Memory B cell (primary cell): ENCODE measurements at regions not wholly inside any gene's neighbourhood (a gene's known extent, or its start where the extent isn't known, plus 50 kb on each side); places are given as distances from the start of the nearest gene placed in this dataset.
"Not testable (repeated sequence)": the region's sequence is repeated elsewhere in the genome, so short reads cannot be mapped to it uniquely, and the experiment has no call there.

Source experiments
- ATAC-seq: fragments of 150-1000 bp; cut with Tn5 transposase; 2 replicates; pipeline ENCODE4 v1.10.0; 2021; ENCODE audit warnings: low read depth, mild to moderate bottlenecking, moderate library complexity
- DNase-seq, 2 donors: peaks; one replicate each; pipeline ENCODE4 v3.0.0; 2022; ENCODE audit warnings: low spot score in 2 of 2
- H3K27ac Mint-ChIP-seq: one replicate; pipeline ENCODE4 v1.8.0; 2022; ENCODE audit warnings: mild to moderate bottlenecking, moderate library complexity, mixed read lengths
- H3K27me3 Mint-ChIP-seq: one replicate; pipeline ENCODE4 v1.8.0; 2022; ENCODE audit warnings: mixed read lengths
- H3K36me3 Mint-ChIP-seq: one replicate; pipeline ENCODE4 v1.8.0; 2022; ENCODE audit warnings: mild to moderate bottlenecking, mixed read lengths
- H3K4me1 Mint-ChIP-seq: one replicate; pipeline ENCODE4 v1.8.0; 2022; ENCODE audit warnings: mixed read lengths
- H3K4me3 Mint-ChIP-seq: one replicate; pipeline ENCODE4 v1.8.0; 2022; ENCODE audit warnings: mild to moderate bottlenecking, moderate library complexity, mixed read lengths
- H3K9me3 Mint-ChIP-seq: one replicate; pipeline ENCODE4 v1.8.0; 2022; ENCODE audit warnings: mixed read lengths

DNA sequence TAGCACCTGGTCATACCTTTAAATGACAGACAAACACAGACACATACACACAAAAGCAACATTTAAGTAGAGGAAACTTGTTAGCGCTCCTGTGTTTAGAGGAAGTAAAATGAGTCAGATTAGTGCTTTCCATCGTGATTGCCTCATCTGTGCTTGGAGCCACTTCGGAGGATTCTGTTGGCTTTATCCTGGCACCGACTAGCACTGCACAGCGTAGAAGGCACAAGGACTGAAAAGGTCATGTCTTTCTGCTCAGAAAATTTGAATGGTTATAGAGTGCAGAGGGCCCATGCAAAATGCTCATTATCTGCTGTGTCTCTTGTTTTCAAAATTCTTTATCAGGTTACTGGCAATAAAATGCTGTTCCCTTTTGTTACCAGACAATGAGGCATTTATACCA lies 863.6 kb upstream of the TPTE start:
- not testable (repeated sequence) for H3K27ac Mint-ChIP-seq, H3K4me3 Mint-ChIP-seq, H3K9me3 Mint-ChIP-seq, H3K36me3 Mint-ChIP-seq, DNase-seq, ATAC-seq, H3K27me3 Mint-ChIP-seq, H3K4me1 Mint-ChIP-seq

DNA sequence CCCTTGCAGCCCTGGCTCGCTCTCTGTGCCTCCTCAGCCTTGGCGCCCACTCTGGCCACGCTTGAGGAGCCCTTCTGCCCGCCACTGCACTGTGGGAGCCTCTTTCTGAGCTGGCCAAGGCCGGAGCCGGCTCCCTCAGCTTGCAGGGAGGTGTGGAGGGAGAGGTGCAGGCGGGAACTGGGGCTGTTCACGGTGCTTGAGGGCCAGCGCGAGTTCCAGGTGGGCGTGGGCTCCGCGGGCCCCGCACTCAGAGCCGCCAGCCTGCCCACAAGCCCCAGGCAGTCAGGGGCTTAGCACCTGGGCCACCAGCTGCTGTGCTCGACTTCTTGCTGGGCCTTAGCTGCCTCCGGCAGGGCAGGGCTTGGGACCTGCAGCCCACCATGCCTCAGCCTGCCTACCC lies 861.5 kb upstream of the TPTE start:
- DNase-seq, ATAC-seq, H3K36me3 Mint-ChIP-seq, H3K27ac Mint-ChIP-seq, H3K9me3 Mint-ChIP-seq, H3K4me1 Mint-ChIP-seq, H3K27me3 Mint-ChIP-seq, H3K4me3 Mint-ChIP-seq: not testable (repeated sequence)

DNA sequence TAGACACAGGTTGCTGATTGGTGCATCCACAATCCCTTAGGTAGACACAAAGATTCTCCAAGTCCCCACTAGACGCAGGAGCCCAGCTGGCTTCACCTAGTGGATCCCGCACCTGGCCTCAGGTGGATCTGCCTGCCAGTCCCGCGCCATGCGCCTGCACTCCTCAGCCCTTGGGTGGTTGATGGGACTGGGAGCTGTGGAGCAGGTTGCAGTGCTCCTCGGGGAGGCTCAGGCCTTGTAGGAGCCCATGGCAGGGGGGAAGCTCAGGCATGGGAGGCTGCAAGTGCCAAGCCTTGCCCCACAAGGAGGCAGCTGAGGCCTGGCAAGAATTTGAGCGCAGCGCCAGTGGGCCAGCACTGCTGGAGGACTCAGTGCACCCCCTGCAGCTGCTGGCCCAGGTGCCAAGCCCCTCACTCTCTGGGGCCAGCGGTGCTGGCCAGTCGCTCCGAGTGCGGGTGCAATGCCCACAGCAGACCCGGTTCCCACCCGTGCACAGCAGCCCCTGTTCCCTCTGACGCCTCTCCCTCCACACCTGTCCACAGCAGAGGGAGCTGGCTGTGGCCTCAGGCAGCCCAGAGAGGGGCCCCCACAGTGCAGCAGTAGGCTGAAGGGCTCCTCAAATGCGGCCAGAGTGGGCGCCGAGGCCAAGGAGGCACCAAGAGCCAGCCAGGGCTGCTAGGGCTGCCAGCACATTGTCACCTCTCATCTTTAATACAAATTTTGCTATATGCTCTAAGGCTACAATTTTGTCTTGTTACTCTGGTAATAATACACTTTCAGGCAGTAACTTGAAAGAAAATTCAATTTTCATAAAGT lies 857.3 kb upstream of the TPTE start:
- H3K27ac Mint-ChIP-seq, H3K4me3 Mint-ChIP-seq, H3K36me3 Mint-ChIP-seq, DNase-seq, ATAC-seq, H3K4me1 Mint-ChIP-seq, H3K27me3 Mint-ChIP-seq, H3K9me3 Mint-ChIP-seq: not testable (repeated sequence)

DNA sequence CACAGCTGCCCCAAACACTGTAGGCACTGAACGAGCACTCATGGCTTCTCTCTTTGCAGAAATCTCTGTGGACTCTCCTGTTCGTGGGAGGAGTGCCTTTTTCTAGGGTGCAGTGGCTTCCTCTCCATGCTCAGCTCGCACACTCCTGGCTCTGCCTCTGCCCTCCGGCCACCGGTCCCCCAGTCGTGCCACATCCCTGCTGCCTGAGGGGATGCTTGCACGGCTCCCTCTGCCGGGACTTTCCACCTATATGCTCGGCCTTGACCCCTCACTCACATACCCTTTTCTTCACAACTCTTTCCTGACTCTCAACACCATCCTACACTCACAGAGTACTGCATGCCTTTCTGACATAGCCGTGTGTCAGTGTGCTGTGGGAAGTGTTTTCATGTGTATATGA lies 845.6 kb upstream of the TPTE start:
- not testable (repeated sequence) for DNase-seq, H3K4me3 Mint-ChIP-seq, H3K9me3 Mint-ChIP-seq, H3K27me3 Mint-ChIP-seq, ATAC-seq, H3K36me3 Mint-ChIP-seq, H3K4me1 Mint-ChIP-seq, H3K27ac Mint-ChIP-seq

DNA sequence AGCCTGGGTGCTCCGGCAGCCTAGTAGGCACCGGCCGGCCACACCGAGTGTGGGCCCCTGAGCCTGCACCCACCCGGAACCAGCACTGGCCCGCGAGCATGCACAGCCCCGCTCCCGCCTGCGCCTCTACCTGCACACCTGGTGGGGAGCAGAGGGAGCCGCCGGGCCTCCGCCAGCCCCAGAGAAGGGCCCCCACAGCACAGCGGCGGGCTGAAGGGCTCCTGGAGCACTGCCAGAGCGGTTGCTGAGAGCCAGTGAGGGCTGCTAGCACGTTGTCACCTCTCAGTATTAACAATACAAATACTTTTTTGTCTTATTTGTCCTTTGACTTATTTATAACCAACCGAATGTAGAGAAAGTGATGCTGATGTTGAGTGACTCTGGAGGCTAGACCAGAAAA lies 842.4 kb upstream of the TPTE start:
- H3K4me1 Mint-ChIP-seq, H3K9me3 Mint-ChIP-seq, ATAC-seq, DNase-seq, H3K36me3 Mint-ChIP-seq, H3K27me3 Mint-ChIP-seq, H3K4me3 Mint-ChIP-seq, H3K27ac Mint-ChIP-seq: not testable (repeated sequence)

DNA sequence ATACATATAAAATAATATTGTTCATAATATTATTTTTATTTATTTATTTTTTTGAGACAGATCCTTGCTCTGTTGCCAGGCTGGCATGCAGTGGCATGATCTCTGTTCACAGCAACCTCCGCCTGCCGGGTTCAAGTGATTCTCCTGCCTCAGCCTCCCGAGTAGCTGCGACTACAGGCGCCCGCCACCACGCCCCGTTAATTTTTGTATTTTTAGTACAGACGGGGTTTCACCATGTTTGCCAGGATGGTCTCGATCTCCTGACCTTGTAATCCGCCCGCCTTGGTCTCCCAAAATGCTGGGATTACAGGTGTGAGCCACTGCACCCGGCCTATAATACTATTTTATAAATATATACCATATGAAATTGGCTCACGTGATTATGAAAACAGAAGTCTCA lies 832.4 kb upstream of the TPTE start:
- H3K36me3 Mint-ChIP-seq, H3K27me3 Mint-ChIP-seq, ATAC-seq, DNase-seq, H3K4me1 Mint-ChIP-seq, H3K27ac Mint-ChIP-seq, H3K4me3 Mint-ChIP-seq, H3K9me3 Mint-ChIP-seq: not testable (repeated sequence)

DNA sequence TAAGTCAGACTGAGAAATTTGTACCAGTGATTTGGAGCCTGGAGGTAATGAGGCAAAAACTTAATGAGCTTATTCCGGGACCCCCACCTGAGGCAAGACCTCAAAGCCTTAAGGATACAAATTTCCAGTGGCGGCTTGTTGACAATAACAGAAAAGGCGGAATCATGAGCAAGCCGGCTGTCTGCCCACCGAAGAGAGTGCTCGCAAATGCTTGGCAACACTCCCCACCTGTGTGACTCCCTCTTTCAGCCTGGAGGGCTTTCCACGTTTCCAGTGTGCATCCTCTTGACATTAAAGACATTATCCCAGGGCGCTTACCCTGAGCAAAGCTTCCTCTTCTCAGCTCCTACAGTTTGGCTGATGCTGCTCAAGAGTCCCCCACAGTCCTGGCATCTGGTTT lies 830.4 kb upstream of the TPTE start:
- not testable (repeated sequence) for H3K36me3 Mint-ChIP-seq, DNase-seq, H3K9me3 Mint-ChIP-seq, H3K27me3 Mint-ChIP-seq, H3K4me1 Mint-ChIP-seq, ATAC-seq, H3K4me3 Mint-ChIP-seq, H3K27ac Mint-ChIP-seq

DNA sequence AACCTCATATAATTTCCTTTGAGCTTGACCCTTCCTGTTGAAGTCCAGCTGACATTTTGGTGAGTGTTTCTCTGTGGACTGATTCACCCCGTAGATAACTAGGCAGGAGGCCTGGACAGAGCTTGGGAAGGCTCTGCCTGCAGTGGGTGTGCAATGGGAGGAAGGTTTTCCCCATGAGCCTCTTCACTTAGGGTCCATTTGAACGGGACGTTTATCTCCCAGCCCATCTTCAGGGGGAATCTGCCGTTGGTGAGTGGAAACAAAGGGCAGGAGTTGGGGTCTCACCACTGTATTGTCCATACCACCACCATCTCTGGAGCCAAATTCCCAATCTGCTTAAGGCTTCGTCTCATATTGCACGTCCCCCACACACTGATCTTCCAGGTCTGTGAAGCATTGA lies 825.6 kb upstream of the TPTE start:
- not testable (repeated sequence) for H3K27me3 Mint-ChIP-seq, H3K36me3 Mint-ChIP-seq, H3K4me1 Mint-ChIP-seq, H3K27ac Mint-ChIP-seq, DNase-seq, H3K9me3 Mint-ChIP-seq, ATAC-seq, H3K4me3 Mint-ChIP-seq

DNA sequence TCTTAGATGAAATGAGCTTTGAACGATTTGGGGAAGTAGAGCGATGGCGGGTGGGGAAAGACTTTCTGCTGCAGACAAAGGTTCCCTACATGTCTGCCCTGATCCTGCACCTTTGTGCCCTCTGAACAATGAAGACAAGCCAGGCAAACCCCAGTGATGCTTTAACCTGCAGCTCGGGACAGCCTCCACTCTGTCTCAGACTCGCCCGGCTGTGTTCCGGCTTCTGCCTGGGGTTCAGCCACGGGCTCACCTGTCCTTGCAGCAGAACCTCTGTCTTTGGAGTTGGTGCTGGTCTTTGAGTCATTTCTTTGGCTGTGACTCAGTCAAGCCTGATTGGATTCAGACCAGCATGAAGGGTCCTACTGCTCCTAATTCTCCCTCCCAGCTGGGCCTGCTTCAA lies 823.6 kb upstream of the TPTE start:
- not testable (repeated sequence) for ATAC-seq, H3K36me3 Mint-ChIP-seq, DNase-seq, H3K27me3 Mint-ChIP-seq, H3K4me1 Mint-ChIP-seq, H3K9me3 Mint-ChIP-seq, H3K27ac Mint-ChIP-seq, H3K4me3 Mint-ChIP-seq

DNA sequence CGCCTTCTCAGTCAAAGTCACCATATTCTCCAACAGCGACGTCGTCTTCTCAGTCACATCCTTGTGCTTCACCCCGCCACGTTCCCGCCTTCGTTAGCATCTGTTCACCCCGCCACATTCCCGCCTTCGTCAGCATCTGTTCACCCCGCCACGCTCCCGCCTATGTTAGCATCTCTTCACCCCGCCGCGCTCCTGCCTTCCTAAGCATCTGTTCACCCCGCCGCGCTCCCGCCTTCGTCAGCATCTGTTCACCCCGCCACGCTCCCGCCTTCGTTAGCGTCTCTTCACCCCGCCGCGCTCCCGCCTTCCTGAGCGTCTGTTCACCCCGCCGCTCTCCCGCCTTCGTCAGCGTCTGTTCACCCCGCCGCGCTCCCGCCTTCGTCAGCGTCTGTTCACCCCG lies 816.4 kb upstream of the TPTE start:
- H3K9me3 Mint-ChIP-seq, H3K27ac Mint-ChIP-seq, H3K27me3 Mint-ChIP-seq, H3K4me1 Mint-ChIP-seq, ATAC-seq, H3K36me3 Mint-ChIP-seq, H3K4me3 Mint-ChIP-seq, DNase-seq: not testable (repeated sequence)

DNA sequence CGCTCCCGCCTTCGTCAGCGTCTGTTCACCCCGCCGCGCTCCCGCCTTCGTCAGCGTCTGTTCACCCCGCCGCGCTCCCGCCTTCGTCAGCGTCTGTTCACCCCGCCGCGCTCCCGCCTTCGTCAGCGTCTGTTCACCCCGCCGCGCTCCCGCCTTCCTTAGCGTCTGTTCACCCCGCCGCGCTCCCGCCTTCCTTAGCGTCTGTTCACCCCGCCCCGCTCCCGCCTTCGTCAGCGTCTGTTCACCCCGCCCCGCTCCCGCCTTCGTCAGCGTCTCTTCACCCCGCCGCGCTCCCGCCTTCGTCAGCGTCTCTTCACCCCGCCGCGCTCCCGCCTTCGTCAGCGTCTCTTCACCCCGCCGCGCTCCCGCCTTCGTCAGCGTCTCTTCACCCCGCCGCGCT lies 815.9 kb upstream of the TPTE start:
- ATAC-seq, H3K4me1 Mint-ChIP-seq, DNase-seq, H3K4me3 Mint-ChIP-seq, H3K27ac Mint-ChIP-seq, H3K27me3 Mint-ChIP-seq, H3K9me3 Mint-ChIP-seq, H3K36me3 Mint-ChIP-seq: not testable (repeated sequence)

DNA sequence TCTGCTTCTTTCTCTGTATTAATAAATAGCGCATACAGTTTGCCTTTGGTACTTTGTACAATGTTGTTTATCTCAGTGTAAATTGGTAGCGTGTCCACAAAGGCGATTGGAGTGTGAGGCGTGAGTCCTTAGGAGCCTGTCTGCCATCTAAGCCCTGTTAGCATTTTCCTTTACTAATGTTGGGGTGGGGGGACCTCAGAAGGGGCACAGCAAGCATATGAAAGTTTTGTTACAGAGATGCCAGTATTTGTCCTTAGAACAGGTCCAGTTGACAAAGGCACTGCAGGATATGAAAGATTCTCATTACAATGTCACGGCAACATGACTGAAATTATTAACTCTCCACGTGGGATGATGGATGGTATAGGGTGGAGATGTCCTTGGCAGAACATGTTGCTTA lies 796.8 kb upstream of the TPTE start:
- H3K4me1 Mint-ChIP-seq, H3K36me3 Mint-ChIP-seq, ATAC-seq, H3K4me3 Mint-ChIP-seq, DNase-seq, H3K27ac Mint-ChIP-seq, H3K9me3 Mint-ChIP-seq, H3K27me3 Mint-ChIP-seq: not testable (repeated sequence)

DNA sequence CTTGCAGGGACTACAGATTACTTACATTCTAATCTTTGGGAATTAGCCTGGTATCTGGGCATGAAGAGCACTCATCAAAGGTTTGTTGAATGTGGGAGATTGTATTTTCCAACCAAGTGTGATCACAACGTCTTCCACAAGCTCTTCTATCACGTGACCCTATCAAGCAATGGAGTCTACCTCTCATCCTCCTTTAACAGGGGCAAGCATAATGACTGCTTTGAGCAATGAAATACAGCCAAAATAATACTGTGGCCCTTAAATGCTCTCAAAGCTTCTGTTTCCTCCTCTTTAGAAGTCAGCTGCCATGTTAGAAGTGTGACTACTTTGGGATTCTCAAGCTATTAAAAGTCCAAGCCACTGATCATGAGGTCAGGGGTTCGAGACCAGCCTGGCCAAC lies 794.2 kb upstream of the TPTE start:
- H3K4me3 Mint-ChIP-seq, H3K36me3 Mint-ChIP-seq, H3K27me3 Mint-ChIP-seq, ATAC-seq, H3K4me1 Mint-ChIP-seq, H3K9me3 Mint-ChIP-seq, H3K27ac Mint-ChIP-seq, DNase-seq: not testable (repeated sequence)

DNA sequence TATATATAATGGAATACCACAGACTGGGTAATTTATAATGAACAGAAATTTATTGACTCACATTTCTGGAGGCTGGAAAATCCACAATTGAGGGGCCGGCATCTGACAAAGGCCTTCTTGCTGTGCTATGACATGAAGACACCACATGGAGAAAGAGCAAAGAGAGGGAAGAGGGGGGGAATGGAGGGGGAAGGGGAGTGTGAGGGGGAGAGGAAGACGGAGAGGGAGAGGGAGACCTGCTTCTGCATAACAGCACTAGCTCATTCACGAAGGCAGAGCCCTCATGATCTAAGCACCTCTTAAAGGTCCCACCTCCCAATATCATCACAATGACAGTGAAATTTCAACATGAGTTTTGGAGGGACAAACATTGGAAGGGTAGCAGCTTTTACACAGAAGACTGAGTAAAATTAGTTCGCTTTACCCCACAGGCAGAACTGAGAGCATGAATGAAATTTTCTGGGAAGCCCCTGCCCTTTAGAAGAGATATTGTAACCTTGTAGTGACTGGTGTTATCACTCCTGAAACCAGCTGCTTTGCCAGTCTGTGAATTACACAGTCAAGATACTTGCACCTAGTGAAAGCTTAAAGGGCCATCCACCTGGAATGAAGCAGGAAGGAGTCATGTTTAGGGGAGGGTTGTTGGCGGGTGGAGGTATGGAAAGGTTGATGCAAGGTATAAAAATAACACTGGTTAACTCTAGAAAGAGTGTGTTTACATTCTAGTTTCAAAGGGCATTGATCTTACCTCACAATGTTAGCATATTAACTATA lies 793.0 kb upstream of the TPTE start:
- H3K27ac Mint-ChIP-seq, H3K9me3 Mint-ChIP-seq, DNase-seq, H3K27me3 Mint-ChIP-seq, H3K36me3 Mint-ChIP-seq, ATAC-seq, H3K4me1 Mint-ChIP-seq, H3K4me3 Mint-ChIP-seq: not testable (repeated sequence)

DNA sequence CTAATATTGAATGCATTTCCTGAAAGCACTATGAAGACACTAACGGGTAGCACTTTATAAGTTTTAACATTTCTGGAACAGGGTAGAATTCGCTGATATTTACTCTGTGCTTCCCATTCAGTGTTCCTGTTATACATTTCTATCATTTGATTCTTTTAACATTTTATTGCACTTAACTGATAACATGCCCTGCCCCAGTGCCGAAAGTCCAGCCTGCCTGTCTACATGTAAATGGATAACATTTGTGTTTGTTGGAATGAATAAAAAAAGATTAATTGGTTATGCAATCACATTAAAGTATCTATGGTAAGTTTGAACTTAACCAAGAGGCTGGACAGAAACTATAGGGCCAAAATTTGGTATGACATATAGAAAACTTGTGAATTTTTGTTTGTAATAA lies 790.5 kb upstream of the TPTE start:
- Mint-ChIP-seq H3K27me3 (no peaks in the 10 kb centered on the region), H3K9me3 (peaks cover 7% of the 10 kb centered on the region), H3K4me1 (no peaks in the 10 kb centered on the region), H3K4me3 (no peak overlapping the region), H3K27ac (no peak overlapping the region), H3K36me3 (no peaks in the 10 kb centered on the region)
- no peak for DNase-seq
- ATAC-seq: no peak
